WTC11 (cell line): ENCODE measurements at regions not wholly inside any gene's neighbourhood (a gene's known extent, or its start where the extent isn't known, plus 50 kb on each side); places are given as distances from the start of the nearest gene placed in this dataset.

Source experiments
- TEAD4 ChIP-seq: sonication (generic); formaldehyde crosslinking; IDR thresholded peaks from 2 replicates; pipeline ENCODE4 v1.8.0; 2022; ENCODE audit warnings: mild to moderate bottlenecking, missing genetic modification reagents
- TF ChIP-seq, protein P1 (sequence below): sonication (generic); formaldehyde crosslinking; IDR thresholded peaks from 2 replicates; pipeline ENCODE4 v1.8.0; 2023; ENCODE audit warnings: missing genetic modification reagents
- TF ChIP-seq, protein P2 (sequence below): fragments of 200-600 bp; IDR thresholded peaks from 2 replicates; pipeline ENCODE4 v1.8.0; 2022; ENCODE audit warnings: antibody characterized with exemption

DNA sequence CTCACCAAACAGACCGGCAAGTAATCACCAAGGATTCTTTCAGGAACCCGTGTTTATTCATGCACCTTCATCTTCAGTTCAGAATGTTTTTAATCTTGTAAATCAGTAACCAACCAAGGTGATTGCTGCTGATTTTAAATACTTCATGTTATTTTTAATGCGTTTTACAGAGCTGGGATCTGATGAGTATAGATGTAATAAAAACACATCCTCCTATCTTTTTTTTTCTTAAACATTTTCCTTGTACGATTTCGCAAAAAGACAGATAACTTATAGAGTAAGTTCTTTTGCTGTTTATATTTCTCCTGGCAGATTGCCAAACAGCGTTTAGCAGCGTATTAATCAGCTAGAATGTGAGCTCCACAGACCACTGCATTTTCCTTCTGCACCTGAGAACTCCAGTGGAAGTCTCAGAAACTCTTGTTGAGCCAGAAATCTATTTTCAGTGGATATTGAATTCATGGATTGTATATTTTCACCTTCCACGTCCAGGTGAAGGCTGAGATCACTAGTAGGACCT lies 397.8 kb upstream of the NRP1 start:
- no peak for TF ChIP-seq TEAD4
- TF ChIP-seq, protein P1, sequence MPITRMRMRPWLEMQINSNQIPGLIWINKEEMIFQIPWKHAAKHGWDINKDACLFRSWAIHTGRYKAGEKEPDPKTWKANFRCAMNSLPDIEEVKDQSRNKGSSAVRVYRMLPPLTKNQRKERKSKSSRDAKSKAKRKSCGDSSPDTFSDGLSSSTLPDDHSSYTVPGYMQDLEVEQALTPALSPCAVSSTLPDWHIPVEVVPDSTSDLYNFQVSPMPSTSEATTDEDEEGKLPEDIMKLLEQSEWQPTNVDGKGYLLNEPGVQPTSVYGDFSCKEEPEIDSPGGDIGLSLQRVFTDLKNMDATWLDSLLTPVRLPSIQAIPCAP (CRISPR knock-in tag): no peak
- TF ChIP-seq, protein P2, sequence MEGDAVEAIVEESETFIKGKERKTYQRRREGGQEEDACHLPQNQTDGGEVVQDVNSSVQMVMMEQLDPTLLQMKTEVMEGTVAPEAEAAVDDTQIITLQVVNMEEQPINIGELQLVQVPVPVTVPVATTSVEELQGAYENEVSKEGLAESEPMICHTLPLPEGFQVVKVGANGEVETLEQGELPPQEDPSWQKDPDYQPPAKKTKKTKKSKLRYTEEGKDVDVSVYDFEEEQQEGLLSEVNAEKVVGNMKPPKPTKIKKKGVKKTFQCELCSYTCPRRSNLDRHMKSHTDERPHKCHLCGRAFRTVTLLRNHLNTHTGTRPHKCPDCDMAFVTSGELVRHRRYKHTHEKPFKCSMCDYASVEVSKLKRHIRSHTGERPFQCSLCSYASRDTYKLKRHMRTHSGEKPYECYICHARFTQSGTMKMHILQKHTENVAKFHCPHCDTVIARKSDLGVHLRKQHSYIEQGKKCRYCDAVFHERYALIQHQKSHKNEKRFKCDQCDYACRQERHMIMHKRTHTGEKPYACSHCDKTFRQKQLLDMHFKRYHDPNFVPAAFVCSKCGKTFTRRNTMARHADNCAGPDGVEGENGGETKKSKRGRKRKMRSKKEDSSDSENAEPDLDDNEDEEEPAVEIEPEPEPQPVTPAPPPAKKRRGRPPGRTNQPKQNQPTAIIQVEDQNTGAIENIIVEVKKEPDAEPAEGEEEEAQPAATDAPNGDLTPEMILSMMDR: no peak
